Vagina (tissue), 2 donors: ENCODE measurements at regions not wholly inside any gene's neighbourhood (a gene's known extent, or its start where the extent isn't known, plus 50 kb on each side); places are given as distances from the start of the nearest gene placed in this dataset.

Source experiments
- DNase-seq, 2 donors: peaks; one replicate each; pipeline ENCODE4 v3.0.0-alpha.2; 2017; ENCODE audit errors: extremely low spot score in 2 of 2
- H3K27ac ChIP-seq: fragments of 200-600 bp; sonication (generic); one replicate; pipeline ENCODE4 v1.5.1; 2019
- H3K27me3 ChIP-seq: fragments of 200-600 bp; sonication (generic); one replicate; pipeline ENCODE4 v1.5.1; 2019
- H3K36me3 ChIP-seq, 2 donors: fragments of 200-600 bp; sonication (generic); one replicate each; pipeline ENCODE4 v1.5.1; 2017 to 2019
- H3K4me1 ChIP-seq: fragments of 200-600 bp; sonication (generic); one replicate; pipeline ENCODE4 v1.5.1; 2019
- H3K4me3 ChIP-seq, 2 donors: fragments of 200-600 bp; sonication (generic); 1 replicate in 1 of 2; 2 replicates in 1 of 2; pipeline ENCODE4 v1.5.1; 2016 to 2019
- H3K9me3 ChIP-seq: fragments of 200-600 bp; sonication (generic); one replicate; pipeline ENCODE4 v1.5.1; 2019
- CTCF ChIP-seq, 3 experiments: fragments of 450-650 bp in 2 of 3; fragments of 200-600 bp in 1 of 3; sonication (generic) in 1 of 3; IDR thresholded peaks; one replicate each; pipeline ENCODE4 v1.5.1; 2017 to 2019; ENCODE audit warnings: antibody characterized with exemption in 3 of 3, mild to moderate bottlenecking in 2 of 3, moderate library complexity in 2 of 3
- POLR2A ChIP-seq, 2 donors: fragments of 450-650 bp; IDR thresholded peaks; one replicate each; pipeline ENCODE4 v1.6.1; 2017; ENCODE audit warnings: antibody characterized with exemption in 2 of 2, mild to moderate bottlenecking in 2 of 2, moderate library complexity in 2 of 2
- POLR2AphosphoS5 ChIP-seq, 2 donors: sonication (generic); formaldehyde crosslinking; IDR thresholded peaks; one replicate each; pipeline ENCODE4 v1.9.0; 2017; ENCODE audit warnings: antibody characterized with exemption in 2 of 2, mild to moderate bottlenecking in 2 of 2, low read depth in 1 of 2; ENCODE audit not compliant: insufficient read depth in 1 of 2
- intact Hi-C: fragments of 100-400 bp; cut with DNase I; formaldehyde crosslinking; loops from one replicate; pipeline ENCODE4 v1.15.1; 2023

- no peak overlapping the region for H3K27ac ChIP-seq
- TF ChIP-seq POLR2A (IDR thresholded peaks at IDR 0.05) (no peak), POLR2AphosphoS5 (IDR thresholded peaks at IDR 0.05; ENCODE audit: insufficient read depth in 1 of 2, low read depth in 1 of 2) (no peak)
- no peak for DNase-seq
- peaks cover 19% of the 10 kb centered on the region for H3K4me1 ChIP-seq
- intact Hi-C loops, result no loop called here
- no peaks in the 10 kb centered on the region for H3K36me3 ChIP-seq
- H3K27me3 ChIP-seq, result no peaks in the 10 kb centered on the region
- H3K9me3 ChIP-seq, result no peaks in the 10 kb centered on the region
- no peak overlapping the region for H3K4me3 ChIP-seq
Measured at GRCh38 chr9:89742660-89743059, 137.8 kb downstream of the GADD45G start.

GRCh38 chr9:89743216-89743572, 138.4 kb downstream of the GADD45G start:
- H3K27me3 ChIP-seq, result no peaks in the 10 kb centered on the region
- peaks cover 21% of the 10 kb centered on the region for H3K4me1 ChIP-seq
- DNase-seq, result no peak
- intact Hi-C loops, result no loop called here
- no peak overlapping the region for H3K4me3 ChIP-seq
- TF ChIP-seq CTCF (IDR thresholded peaks at IDR 0.05) (no peak), POLR2A (IDR thresholded peaks at IDR 0.05) (no peak), POLR2AphosphoS5 (IDR thresholded peaks at IDR 0.05; ENCODE audit: insufficient read depth in 1 of 2, low read depth in 1 of 2) (no peak)
- no peaks in the 10 kb centered on the region for H3K9me3 ChIP-seq
- no peak overlapping the region for H3K27ac ChIP-seq
- no peaks in the 10 kb centered on the region for H3K36me3 ChIP-seq

GRCh38 chr9:89743573-89744254, 138.9 kb downstream of the GADD45G start:
- Histone ChIP-seq H3K9me3 (no peaks in the 10 kb centered on the region), H3K36me3 (no peaks in the 10 kb centered on the region), H3K27ac (no peak overlapping the region), H3K4me1 (peaks cover 21% of the 10 kb centered on the region), H3K27me3 (no peaks in the 10 kb centered on the region), H3K4me3 (no peak overlapping the region)
- intact Hi-C loops, result no loop called here
- DNase-seq, result no peak
- TF ChIP-seq CTCF (IDR thresholded peaks at IDR 0.05) (no peak), POLR2A (IDR thresholded peaks at IDR 0.05) (no peak), POLR2AphosphoS5 (IDR thresholded peaks at IDR 0.05; ENCODE audit: insufficient read depth in 1 of 2, low read depth in 1 of 2) (no peak)

GRCh38 chr9:89744255-89744648, 139.4 kb downstream of the GADD45G start:
- intact Hi-C loops, result no loop called here
- Histone ChIP-seq H3K27me3 (no peaks in the 10 kb centered on the region), H3K4me1 (peaks cover 26% of the 10 kb centered on the region), H3K36me3 (no peaks in the 10 kb centered on the region), H3K27ac (no peak overlapping the region), H3K4me3 (no peak overlapping the region), H3K9me3 (no peaks in the 10 kb centered on the region)
- DNase-seq, result no peak
- TF ChIP-seq POLR2A (IDR thresholded peaks at IDR 0.05) (no peak), CTCF (IDR thresholded peaks at IDR 0.05) (no peak), POLR2AphosphoS5 (IDR thresholded peaks at IDR 0.05; ENCODE audit: insufficient read depth in 1 of 2, low read depth in 1 of 2) (no peak)

GRCh38 chr9:89744730-89745129, 139.9 kb downstream of the GADD45G start:
- DNase-seq, result no peak
- Histone ChIP-seq H3K27me3 (no peaks in the 10 kb centered on the region), H3K4me3 (no peak overlapping the region), H3K9me3 (no peaks in the 10 kb centered on the region), H3K27ac (no peak overlapping the region), H3K36me3 (no peaks in the 10 kb centered on the region), H3K4me1 (peaks cover 31% of the 10 kb centered on the region)
- intact Hi-C loops, result no loop called here
- TF ChIP-seq POLR2AphosphoS5 (IDR thresholded peaks at IDR 0.05; ENCODE audit: insufficient read depth in 1 of 2, low read depth in 1 of 2) (peak in 1 of 2 donors; percentile 49), CTCF (IDR thresholded peaks at IDR 0.05) (no peak), POLR2A (IDR thresholded peaks at IDR 0.05) (no peak)
